ENCODE measurements at regions not wholly inside any gene's neighbourhood (a gene's known extent, or its start where the extent isn't known, plus 50 kb on each side); places are given as distances from the start of the nearest gene placed in this dataset.

DNA sequence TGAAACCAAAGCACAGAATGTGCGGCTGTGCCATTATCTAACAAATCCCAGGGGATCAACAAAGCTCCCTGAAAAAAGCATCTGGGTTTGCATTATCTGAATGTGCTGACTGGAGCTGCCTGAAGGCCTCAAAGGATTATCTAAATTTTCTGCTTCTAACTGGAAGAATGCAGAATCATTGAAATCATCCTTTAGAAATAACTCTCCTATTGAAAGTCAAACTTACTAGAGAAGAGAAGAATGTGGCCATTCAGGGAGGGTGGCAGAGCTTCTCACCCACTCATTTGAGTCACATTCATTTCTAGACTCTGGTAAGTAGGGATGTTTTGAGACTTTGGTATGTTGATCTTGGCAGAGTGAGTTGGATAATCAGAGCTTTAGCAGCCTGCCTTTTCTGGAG, 220.6 kb upstream of the RGS6 start:
- no peak for TF ChIP-seq POLR2A (IDR thresholded peaks at IDR 0.05; ENCODE audit: low read depth, low read length)
- TF ChIP-seq, protein P1, sequence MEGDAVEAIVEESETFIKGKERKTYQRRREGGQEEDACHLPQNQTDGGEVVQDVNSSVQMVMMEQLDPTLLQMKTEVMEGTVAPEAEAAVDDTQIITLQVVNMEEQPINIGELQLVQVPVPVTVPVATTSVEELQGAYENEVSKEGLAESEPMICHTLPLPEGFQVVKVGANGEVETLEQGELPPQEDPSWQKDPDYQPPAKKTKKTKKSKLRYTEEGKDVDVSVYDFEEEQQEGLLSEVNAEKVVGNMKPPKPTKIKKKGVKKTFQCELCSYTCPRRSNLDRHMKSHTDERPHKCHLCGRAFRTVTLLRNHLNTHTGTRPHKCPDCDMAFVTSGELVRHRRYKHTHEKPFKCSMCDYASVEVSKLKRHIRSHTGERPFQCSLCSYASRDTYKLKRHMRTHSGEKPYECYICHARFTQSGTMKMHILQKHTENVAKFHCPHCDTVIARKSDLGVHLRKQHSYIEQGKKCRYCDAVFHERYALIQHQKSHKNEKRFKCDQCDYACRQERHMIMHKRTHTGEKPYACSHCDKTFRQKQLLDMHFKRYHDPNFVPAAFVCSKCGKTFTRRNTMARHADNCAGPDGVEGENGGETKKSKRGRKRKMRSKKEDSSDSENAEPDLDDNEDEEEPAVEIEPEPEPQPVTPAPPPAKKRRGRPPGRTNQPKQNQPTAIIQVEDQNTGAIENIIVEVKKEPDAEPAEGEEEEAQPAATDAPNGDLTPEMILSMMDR (IDR thresholded peaks at IDR 0.05; ENCODE audit: extremely low read depth in 1 of 2, insufficient read depth in 1 of 2, low read depth in 1 of 2, low read length in 2 of 2), result no peak
- no peak for TF ChIP-seq POLR2AphosphoS5 (IDR thresholded peaks at IDR 0.05; ENCODE audit: insufficient read depth, low read depth, low read length)
- TF ChIP-seq JUN (IDR thresholded peaks at IDR 0.05; ENCODE audit: borderline replicate concordance, insufficient read depth, insufficient read length, low read depth), result no peak
- no peak for TF ChIP-seq GATA2 (IDR thresholded peaks at IDR 0.05; ENCODE audit: insufficient read depth, insufficient read length, low read depth, low read length)
- TF ChIP-seq, protein P2, sequence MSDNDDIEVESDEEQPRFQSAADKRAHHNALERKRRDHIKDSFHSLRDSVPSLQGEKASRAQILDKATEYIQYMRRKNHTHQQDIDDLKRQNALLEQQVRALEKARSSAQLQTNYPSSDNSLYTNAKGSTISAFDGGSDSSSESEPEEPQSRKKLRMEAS (IDR thresholded peaks at IDR 0.05; ENCODE audit: insufficient read depth, insufficient read length), result no peak
